Fibroblast of pulmonary artery (primary cell): ENCODE measurements at regions not wholly inside any gene's neighbourhood (a gene's known extent, or its start where the extent isn't known, plus 50 kb on each side); places are given as distances from the start of the nearest gene placed in this dataset.

ENCODE experiments used
- DNase-seq: peaks from one replicate; pipeline ENCODE4 v3.0.0-alpha.2; 2010; ENCODE audit warnings: low read depth
- H3K4me3 ChIP-seq: replicated peaks from 2 replicates; pipeline ENCODE4 v1.5.1; 2011; ENCODE audit warnings: low read depth, mild to moderate bottlenecking, control low read depth, low read length, moderate library complexity
- TF ChIP-seq, protein P1 (sequence below): IDR thresholded peaks from 2 replicates; pipeline ENCODE4 v1.5.1; 2011; ENCODE audit warnings: mild to moderate bottlenecking, control low read depth, low read length, inconsistent platforms; ENCODE audit errors: missing control alignments

DNA sequence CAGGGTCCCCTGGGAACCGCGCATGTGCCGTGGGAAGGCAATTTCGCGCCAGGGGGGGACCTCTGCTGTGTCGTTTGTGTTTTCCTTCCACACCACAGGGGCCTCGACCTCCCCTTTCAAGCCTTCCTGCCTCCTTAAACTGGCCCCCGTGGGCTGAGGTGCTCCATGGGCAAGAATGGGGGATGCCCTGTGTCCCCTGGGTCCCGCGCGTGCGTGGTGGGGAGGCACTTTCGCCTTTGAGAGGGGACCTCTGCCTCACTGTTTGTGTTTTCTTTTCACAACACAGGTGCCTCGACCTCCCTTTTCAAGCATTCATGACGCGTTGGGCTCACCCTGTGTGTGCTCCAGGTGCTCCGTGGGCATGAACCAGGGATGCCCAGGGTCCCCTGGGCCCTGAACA is 348.8 kb downstream of the ALG10 start:
- no peak overlapping the region for H3K4me3 ChIP-seq
- TF ChIP-seq, protein P1, sequence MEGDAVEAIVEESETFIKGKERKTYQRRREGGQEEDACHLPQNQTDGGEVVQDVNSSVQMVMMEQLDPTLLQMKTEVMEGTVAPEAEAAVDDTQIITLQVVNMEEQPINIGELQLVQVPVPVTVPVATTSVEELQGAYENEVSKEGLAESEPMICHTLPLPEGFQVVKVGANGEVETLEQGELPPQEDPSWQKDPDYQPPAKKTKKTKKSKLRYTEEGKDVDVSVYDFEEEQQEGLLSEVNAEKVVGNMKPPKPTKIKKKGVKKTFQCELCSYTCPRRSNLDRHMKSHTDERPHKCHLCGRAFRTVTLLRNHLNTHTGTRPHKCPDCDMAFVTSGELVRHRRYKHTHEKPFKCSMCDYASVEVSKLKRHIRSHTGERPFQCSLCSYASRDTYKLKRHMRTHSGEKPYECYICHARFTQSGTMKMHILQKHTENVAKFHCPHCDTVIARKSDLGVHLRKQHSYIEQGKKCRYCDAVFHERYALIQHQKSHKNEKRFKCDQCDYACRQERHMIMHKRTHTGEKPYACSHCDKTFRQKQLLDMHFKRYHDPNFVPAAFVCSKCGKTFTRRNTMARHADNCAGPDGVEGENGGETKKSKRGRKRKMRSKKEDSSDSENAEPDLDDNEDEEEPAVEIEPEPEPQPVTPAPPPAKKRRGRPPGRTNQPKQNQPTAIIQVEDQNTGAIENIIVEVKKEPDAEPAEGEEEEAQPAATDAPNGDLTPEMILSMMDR, result no peak
- DNase-seq, result no peak

DNA sequence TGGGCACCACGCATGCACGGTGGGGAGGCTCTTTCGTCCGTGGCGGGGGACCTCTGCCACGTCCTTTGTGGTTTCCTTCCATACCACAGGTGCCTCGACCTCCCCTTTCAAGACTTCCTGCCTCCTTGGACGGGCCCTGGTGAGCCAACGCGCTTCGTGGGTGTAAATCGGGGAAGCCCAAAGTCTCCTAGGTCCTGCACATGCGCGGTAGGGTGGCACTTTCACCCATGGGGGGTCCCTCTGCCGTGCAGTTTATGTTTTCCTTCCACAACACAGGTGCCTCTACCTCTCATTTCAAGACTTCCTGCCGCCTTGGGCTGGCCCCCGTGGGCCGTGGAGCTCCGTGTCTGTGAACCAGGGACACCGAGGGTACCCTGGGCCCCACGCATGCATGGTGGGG is 349.7 kb downstream of the ALG10 start:
- TF ChIP-seq, protein P1, result no peak
- H3K4me3 ChIP-seq, result no peak overlapping the region
- DNase-seq, result no peak

DNA sequence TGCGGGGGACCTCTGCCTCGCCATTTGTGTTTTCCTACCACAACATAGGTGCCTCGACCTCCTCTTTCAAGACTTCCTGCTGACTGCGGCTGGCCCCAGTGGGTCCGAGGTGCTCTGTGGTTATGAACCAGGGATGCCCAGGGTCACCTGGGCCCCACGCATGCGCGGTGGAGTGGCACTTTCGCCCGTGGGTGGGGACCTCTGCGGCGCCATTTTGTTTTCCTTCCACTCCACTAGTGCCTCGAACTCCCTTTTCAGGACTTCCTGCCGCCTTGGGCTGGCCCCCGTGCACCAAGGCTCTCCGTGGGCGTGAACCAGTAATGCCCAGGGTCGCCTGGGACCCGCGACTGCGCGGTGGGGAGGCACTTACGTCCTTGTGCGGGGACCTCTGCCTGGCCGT is 351.6 kb downstream of the ALG10 start:
- no peak overlapping the region for H3K4me3 ChIP-seq
- TF ChIP-seq, protein P1, result no peak
- DNase-seq, result no peak

DNA sequence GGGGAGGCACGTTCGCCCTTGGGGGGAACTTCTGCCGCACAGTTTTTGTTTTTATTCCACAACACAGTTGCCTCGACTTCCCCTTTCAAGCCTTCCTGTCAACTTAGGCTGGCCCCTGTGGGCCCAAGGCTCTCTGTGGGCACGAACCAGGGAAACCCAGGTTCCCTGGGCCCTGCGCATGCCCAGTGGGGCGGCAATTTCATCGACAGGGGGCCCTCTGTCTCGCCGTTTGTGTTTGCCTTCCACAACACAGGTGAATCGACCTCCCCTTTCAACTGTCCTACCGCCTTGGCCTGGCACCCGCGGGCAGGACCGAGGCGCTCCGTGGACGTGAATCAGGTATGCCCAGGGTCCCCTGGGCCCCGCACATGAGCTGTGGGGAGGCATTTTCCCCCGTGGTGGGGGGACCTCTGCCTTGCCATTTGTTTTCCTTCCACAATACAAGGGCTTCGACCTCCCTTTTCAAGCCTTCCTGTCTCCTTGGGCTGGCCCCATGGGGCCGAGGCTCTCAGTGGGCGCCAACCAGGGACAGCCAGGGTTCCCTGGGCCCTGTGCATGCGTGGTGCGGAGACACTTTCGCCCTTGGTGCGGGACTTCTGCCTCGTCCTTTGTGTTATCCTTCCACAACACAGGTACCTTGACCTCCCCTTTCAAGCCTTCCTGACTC is 354.0 kb downstream of the ALG10 start:
- H3K4me3 ChIP-seq, result no peak overlapping the region
- no peak for DNase-seq
- TF ChIP-seq, protein P1, result no peak

DNA sequence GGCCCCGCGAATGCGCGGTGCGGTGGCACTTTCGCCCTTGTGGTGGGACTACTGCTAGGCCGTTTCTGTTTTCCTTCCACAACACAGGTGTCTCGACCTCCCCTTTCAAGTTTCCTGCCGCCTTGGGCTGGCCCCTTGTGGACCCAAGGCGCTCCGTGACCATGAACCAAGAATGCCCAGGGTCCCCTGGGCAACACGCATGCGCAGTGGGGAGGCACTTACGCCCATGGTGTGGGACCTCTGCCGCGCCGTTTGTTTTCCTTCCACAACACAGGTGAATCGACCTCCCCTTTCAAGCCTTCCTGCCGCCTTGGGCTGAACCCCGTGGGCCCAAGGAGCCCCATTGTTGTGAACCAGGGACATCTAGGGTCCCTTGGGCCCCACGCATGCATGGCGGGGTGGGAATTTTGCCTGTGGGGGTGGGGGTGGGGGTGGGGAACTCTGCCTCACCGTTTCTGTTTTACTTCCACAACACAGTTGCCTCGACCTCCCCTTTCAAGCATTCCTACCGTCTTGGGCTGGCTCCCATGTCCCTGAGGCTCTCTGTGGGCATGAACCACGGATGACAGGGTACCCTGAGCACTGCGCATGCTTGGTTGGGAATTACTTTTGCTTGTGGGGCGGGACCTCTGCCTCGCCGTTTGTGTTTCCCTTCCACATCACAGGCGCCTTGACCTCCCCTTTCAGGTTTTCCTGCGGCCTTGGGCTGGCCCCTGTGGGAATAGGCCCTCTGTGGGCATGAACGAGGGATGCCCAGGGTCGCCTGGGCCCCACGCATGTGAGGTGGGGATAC is 355.1 kb downstream of the ALG10 start:
- no peak for DNase-seq

DNA sequence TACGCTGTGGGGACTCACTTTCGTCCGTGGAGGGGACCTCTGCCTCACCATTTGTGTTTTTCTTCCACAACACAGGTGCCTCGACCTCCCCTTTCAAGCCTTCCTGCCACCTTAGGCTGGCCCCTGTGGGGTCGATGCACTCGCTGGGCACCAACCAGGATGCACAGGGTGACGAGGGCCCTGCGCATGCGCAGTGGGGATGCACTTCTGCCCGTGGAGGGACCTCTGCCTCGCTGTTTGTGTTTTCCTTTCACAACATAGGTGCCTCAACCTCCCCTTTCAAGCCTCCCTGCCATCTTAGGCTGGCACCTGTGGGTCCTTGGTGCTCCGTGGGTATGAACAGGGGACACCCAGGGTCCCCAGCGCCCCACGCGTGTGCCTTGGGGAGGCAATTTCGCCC is 356.8 kb downstream of the ALG10 start:
- no peak overlapping the region for H3K4me3 ChIP-seq
- TF ChIP-seq, protein P1, result no peak
- no peak for DNase-seq

More for the DNA sequence above, 355.1 kb downstream of the ALG10 start:
- H3K4me3 ChIP-seq, result no peak overlapping the region
- TF ChIP-seq, protein P1, result no peak
